GM12873 (cell line): ENCODE measurements at regions not wholly inside any gene's neighbourhood (a gene's known extent, or its start where the extent isn't known, plus 50 kb on each side); places are given as distances from the start of the nearest gene placed in this dataset.

ENCODE experiments used
- CTCF ChIP-seq: IDR thresholded peaks from 2 replicates; pipeline ENCODE4 v1.5.1; 2012; ENCODE audit warnings: low read depth, mild to moderate bottlenecking, moderate library complexity, low read length, control low read depth; ENCODE audit not compliant: insufficient read depth; ENCODE audit errors: missing control alignments

DNA sequence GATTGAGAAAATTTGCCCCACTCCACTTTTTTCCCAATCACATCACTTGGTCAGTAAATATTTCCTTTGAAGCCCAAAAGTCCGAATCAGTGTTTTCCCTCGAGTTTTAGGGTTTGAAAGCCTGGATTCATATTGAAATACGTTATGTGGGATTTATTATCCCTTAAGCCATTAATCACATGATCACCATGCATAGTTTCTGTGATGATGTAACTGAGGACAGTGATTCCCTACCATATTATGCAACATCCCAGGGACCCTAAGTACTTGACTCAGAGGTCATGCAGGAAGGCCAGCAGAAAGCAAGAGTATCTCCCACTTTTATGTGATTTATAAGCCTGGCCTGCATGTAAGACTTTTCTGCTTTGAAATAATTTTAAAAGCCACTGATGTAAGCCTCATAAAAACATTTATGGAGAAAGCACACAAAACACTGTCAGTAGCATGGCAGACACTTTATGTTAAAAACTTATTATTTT, 630.6 kb upstream of the ZWINT start:
- no peak for TF ChIP-seq CTCF

- TF ChIP-seq CTCF: no peak
Measured at GRCh38 chr10:56975513-56975912, 614.5 kb upstream of the ZWINT start.

GRCh38 chr10:56973766-56974165, 612.7 kb upstream of the ZWINT start:
- TF ChIP-seq CTCF: no peak

DNA sequence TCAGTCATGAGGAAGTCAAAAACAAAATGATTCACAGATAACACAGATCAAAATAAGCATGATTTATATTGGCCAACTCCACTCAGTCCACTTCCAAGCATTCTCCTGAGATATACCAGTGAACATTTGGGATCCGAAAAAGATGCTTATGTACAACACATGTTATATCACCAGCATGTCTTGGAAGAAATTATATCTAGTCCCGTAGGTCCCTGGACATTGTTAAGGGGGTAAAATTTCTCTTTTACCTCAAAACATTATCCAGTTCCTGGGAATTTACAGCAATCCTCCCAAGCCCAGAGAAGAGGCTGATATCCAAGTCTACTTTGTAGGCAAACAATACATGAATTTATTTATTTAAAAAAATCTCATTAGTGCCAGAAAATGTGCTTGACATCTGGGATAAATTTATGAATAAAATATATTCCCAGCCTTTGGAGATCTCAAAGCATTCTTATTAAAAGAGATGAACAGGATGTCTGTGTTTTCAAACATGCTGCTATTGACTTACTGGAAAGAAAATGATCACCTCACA, 582.2 kb upstream of the ZWINT start:
- TF ChIP-seq CTCF: no peak

DNA sequence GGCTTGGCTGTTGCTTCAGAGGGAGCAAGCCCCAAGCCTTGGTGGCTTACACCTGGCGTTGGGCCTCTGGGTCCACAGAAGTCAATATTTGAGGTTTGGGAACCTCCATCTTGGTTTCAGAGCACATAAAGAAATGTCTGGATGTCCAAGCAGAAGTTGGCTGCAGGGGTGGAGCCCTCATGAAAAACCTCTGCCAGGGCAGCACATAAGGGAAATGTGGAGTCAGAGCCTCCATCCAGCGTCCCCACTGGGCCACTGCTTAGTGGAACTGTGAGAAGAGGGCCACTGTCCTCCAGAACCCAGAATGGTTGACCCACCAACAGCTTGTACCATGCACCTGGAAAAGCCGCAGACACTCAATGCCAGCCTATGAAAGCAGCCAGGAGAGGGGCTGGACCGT, 573.5 kb upstream of the ZWINT start:
- TF ChIP-seq CTCF: no peak

DNA sequence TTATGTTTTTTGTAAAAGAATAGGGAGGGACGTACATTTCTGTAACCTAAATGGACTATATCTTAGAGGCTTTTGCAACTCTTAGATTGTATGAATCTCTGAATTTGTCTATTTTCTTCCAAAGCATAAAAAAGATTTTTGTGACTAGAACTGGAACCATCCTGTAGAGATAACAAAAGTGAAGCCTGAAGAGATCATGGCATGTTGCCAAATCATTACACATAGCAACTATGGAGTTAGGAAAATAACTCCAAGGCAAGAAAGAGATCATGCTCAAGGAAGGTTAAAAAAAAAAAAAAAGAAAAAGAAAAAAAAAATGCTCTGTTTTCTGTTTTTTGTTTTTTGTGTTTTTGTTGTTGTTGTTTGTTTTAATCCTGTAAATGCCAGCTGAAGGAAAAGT, 567.7 kb upstream of the ZWINT start:
- TF ChIP-seq CTCF: no peak

DNA sequence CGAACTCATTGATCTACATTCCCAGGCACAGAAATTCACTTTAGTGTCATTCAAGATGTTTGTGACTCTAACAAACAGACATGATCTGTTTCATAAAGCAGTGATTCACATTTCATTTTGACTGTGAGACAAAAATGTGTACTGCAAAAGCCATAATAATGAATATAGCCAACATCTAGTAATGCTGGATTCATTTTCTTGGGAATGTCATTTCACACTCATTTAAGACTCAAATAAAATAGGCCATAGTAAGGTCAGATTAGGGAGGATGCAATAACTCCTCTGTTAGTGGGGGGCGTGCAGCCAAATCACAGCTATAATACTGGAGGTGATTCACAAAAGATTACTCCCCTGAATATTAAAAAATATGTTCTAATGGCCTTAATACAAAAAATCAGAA, 566.6 kb upstream of the ZWINT start:
- no peak for TF ChIP-seq CTCF
